Uterus (tissue), 3 donors: ENCODE measurements at regions not wholly inside any gene's neighbourhood (a gene's known extent, or its start where the extent isn't known, plus 50 kb on each side); places are given as distances from the start of the nearest gene placed in this dataset.
"Not testable (repeated sequence)": the region's sequence is repeated elsewhere in the genome, so short reads cannot be mapped to it uniquely, and the experiment has no call there.

ENCODE experiments used
- DNase-seq, 2 donors: peaks; one replicate each; pipeline ENCODE4 v3.0.0-alpha.2; 2019 to 2020
- H3K27ac ChIP-seq, 2 donors: fragments of 200-600 bp; sonication (generic); 1 replicate in 1 of 2; 2 replicates in 1 of 2; pipeline ENCODE4 v1.5.1; 2016 to 2018
- H3K27me3 ChIP-seq, 2 donors: fragments of 200-600 bp; sonication (generic); one replicate each; pipeline ENCODE4 v1.5.1; 2018 to 2019; ENCODE audit warnings: control low read depth in 1 of 2
- H3K36me3 ChIP-seq, 2 donors: fragments of 200-600 bp; sonication (generic); one replicate each; pipeline ENCODE4 v1.5.1; 2019; ENCODE audit warnings: control low read depth in 1 of 2
- H3K4me1 ChIP-seq, 2 donors: fragments of 200-600 bp; sonication (generic); one replicate each; pipeline ENCODE4 v1.5.1; 2018 to 2019; ENCODE audit warnings: control low read depth in 1 of 2
- H3K4me3 ChIP-seq, 2 donors: fragments of 200-600 bp; sonication (generic); 1 replicate in 1 of 2; 2 replicates in 1 of 2; pipeline ENCODE4 v1.5.1; 2018 to 2019; ENCODE audit warnings: mild to moderate bottlenecking in 1 of 2
- H3K9me3 ChIP-seq, 2 donors: fragments of 200-600 bp; sonication (generic); one replicate each; pipeline ENCODE4 v1.5.1; 2019; ENCODE audit warnings: control low read depth in 1 of 2
- POLR2A ChIP-seq, 2 donors: fragments of 450-650 bp; IDR thresholded peaks; one replicate each; pipeline ENCODE4 v1.6.1; 2016; ENCODE audit warnings: antibody characterized with exemption in 2 of 2, mild to moderate bottlenecking in 1 of 2, moderate library complexity in 1 of 2
- intact Hi-C: fragments of 100-400 bp; cut with DNase I; formaldehyde crosslinking; loops from one replicate; pipeline ENCODE4 v1.15.1; 2023; ENCODE audit warnings: low total_unique reads
- TF ChIP-seq, protein P1 (sequence below), 4 experiments: fragments of 200-600 bp in 2 of 4; fragments of 450-650 bp in 2 of 4; sonication (generic) in 2 of 4; IDR thresholded peaks; one replicate each; pipeline ENCODE4 v1.5.1; 2016 to 2019; ENCODE audit warnings: antibody characterized with exemption in 4 of 4, mild to moderate bottlenecking in 2 of 4, moderate library complexity in 1 of 4
- donor health status: DM: yes; HTN: yes; CAD: no.

- Histone ChIP-seq H3K9me3 (no peaks in the 10 kb centered on the region), H3K27me3 (peaks cover 0 to under 1% of the 10 kb centered on the region in 2 donors), H3K36me3 (no peaks in the 10 kb centered on the region), H3K4me3 (no peak overlapping the region), H3K27ac (no peak overlapping the region), H3K4me1 (no peaks in the 10 kb centered on the region)
- intact Hi-C loops, result no loop called here
- no peak for DNase-seq
- TF ChIP-seq, protein P1, sequence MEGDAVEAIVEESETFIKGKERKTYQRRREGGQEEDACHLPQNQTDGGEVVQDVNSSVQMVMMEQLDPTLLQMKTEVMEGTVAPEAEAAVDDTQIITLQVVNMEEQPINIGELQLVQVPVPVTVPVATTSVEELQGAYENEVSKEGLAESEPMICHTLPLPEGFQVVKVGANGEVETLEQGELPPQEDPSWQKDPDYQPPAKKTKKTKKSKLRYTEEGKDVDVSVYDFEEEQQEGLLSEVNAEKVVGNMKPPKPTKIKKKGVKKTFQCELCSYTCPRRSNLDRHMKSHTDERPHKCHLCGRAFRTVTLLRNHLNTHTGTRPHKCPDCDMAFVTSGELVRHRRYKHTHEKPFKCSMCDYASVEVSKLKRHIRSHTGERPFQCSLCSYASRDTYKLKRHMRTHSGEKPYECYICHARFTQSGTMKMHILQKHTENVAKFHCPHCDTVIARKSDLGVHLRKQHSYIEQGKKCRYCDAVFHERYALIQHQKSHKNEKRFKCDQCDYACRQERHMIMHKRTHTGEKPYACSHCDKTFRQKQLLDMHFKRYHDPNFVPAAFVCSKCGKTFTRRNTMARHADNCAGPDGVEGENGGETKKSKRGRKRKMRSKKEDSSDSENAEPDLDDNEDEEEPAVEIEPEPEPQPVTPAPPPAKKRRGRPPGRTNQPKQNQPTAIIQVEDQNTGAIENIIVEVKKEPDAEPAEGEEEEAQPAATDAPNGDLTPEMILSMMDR (IDR thresholded peaks at IDR 0.05), result no peak
- no peak for TF ChIP-seq POLR2A (IDR thresholded peaks at IDR 0.05)
Measured at GRCh38 chr5:28310696-28311095, 1272.3 kb upstream of the CDH9 start.

DNA sequence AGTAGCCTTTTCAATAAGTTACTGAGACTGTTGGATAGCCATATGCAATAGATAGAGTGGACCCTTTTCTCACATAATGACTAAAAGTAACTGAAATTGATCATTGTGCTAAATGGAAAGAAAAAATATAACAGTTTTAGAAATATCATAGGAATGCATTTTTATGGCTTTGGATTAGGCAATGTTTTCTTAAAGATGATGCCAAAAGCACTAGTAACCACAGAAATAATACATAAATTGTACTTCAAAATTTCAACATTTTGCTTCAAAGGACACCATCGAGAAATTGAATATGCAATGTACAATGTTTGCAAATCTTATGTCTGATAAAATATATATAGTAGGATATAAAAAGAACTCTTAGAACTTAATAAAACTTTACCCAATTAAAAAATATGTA lies 1267.5 kb upstream of the CDH9 start:
- no peaks in the 10 kb centered on the region for H3K9me3 ChIP-seq
- intact Hi-C loops, result no loop called here
- H3K36me3 ChIP-seq, result no peaks in the 10 kb centered on the region
- no peak for DNase-seq
- no peak overlapping the region for H3K4me3 ChIP-seq
- no peak overlapping the region for H3K27ac ChIP-seq
- H3K4me1 ChIP-seq, result no peaks in the 10 kb centered on the region
- TF ChIP-seq POLR2A (IDR thresholded peaks at IDR 0.05), result no peak
- TF ChIP-seq, protein P1 (IDR thresholded peaks at IDR 0.05), result no peak
- peaks cover 0 to 6% of the 10 kb centered on the region in 2 donors for H3K27me3 ChIP-seq

- peaks cover 0 to 6% of the 10 kb centered on the region in 2 donors for H3K27me3 ChIP-seq
- DNase-seq, result no peak
Measured at GRCh38 chr5:28301712-28302111, 1263.3 kb upstream of the CDH9 start.

GRCh38 chr5:28296254-28297013 lies 1258.0 kb upstream of the CDH9 start:
- Histone ChIP-seq H3K9me3 (no peaks in the 10 kb centered on the region), H3K36me3 (no peaks in the 10 kb centered on the region), H3K4me3 (no peak overlapping the region), H3K27ac (no peak overlapping the region), H3K27me3 (no peaks in the 10 kb centered on the region), H3K4me1 (no peaks in the 10 kb centered on the region)
- TF ChIP-seq, protein P1 (IDR thresholded peaks at IDR 0.05), result no peak
- TF ChIP-seq POLR2A (IDR thresholded peaks at IDR 0.05), result no peak
- intact Hi-C loops, result no loop called here
- DNase-seq, result no peak

More at GRCh38 chr5:28301712-28302111, 1263.3 kb upstream of the CDH9 start:
- Histone ChIP-seq H3K4me3 (no peak overlapping the region), H3K9me3 (no peaks in the 10 kb centered on the region), H3K36me3 (no peaks in the 10 kb centered on the region), H3K27ac (no peak overlapping the region), H3K4me1 (no peaks in the 10 kb centered on the region)
- TF ChIP-seq, protein P1 (IDR thresholded peaks at IDR 0.05), result no peak
- no peak for TF ChIP-seq POLR2A (IDR thresholded peaks at IDR 0.05)
- intact Hi-C loops, result no loop called here

GRCh38 chr5:28287021-28287420 lies 1248.6 kb upstream of the CDH9 start:
- H3K36me3 ChIP-seq, H3K9me3 ChIP-seq, H3K4me3 ChIP-seq, H3K4me1 ChIP-seq, H3K27ac ChIP-seq, H3K27me3 ChIP-seq, DNase-seq, intact Hi-C loops: not testable (repeated sequence)
